ENCODE measurements at regions not wholly inside any gene's neighbourhood (a gene's known extent, or its start where the extent isn't known, plus 50 kb on each side); places are given as distances from the start of the nearest gene placed in this dataset.

- H3K9me3 Mint-ChIP-seq, result no peaks in the 10 kb centered on the region
- no peak overlapping the region for H3K4me3 Mint-ChIP-seq
- peak; percentile 23 for DNase-seq (ENCODE audit: low read depth, low spot score)
- no peaks in the 10 kb centered on the region for H3K36me3 Mint-ChIP-seq (ENCODE audit: low read depth)
- no peaks in the 10 kb centered on the region for H3K27me3 Mint-ChIP-seq (ENCODE audit: low read depth)
- no peak overlapping the region for H3K27ac Mint-ChIP-seq (ENCODE audit: unreplicated experiment)
- H3K4me1 Mint-ChIP-seq, result no peaks in the 10 kb centered on the region
- TF ChIP-seq CTCF (conservative IDR thresholded peaks at IDR 0.05), result peak; percentile 74
Observed at GRCh38 chr4:166594326-166594946, 639.9 kb downstream of the SPOCK3 start.

- no peaks in the 10 kb centered on the region for H3K9me3 Mint-ChIP-seq
- no peak for DNase-seq (ENCODE audit: low read depth, low spot score)
- no peaks in the 10 kb centered on the region for H3K4me1 Mint-ChIP-seq
- H3K36me3 Mint-ChIP-seq (ENCODE audit: low read depth), result no peaks in the 10 kb centered on the region
- H3K4me3 Mint-ChIP-seq, result no peak overlapping the region
- H3K27me3 Mint-ChIP-seq (ENCODE audit: low read depth), result no peaks in the 10 kb centered on the region
- no peak overlapping the region for H3K27ac Mint-ChIP-seq (ENCODE audit: unreplicated experiment)
- no peak for TF ChIP-seq CTCF (conservative IDR thresholded peaks at IDR 0.05)
Observed at GRCh38 chr4:166600264-166600663, 634.0 kb downstream of the SPOCK3 start.

- Mint-ChIP-seq H3K36me3 (ENCODE audit: low read depth) (no peaks in the 10 kb centered on the region), H3K4me3 (no peak overlapping the region), H3K27me3 (ENCODE audit: low read depth) (no peaks in the 10 kb centered on the region), H3K4me1 (no peaks in the 10 kb centered on the region), H3K9me3 (no peaks in the 10 kb centered on the region), H3K27ac (ENCODE audit: unreplicated experiment) (no peak overlapping the region)
- DNase-seq (ENCODE audit: low read depth, low spot score), result no peak
- no peak for TF ChIP-seq CTCF (conservative IDR thresholded peaks at IDR 0.05)
Observed at GRCh38 chr4:166602068-166602467, 632.2 kb downstream of the SPOCK3 start.

- Mint-ChIP-seq H3K9me3 (no peaks in the 10 kb centered on the region), H3K27me3 (ENCODE audit: low read depth) (no peaks in the 10 kb centered on the region), H3K27ac (ENCODE audit: unreplicated experiment) (no peak overlapping the region), H3K4me1 (no peaks in the 10 kb centered on the region), H3K4me3 (no peak overlapping the region), H3K36me3 (ENCODE audit: low read depth) (no peaks in the 10 kb centered on the region)
- DNase-seq (ENCODE audit: low read depth, low spot score), result no peak
- TF ChIP-seq CTCF (conservative IDR thresholded peaks at IDR 0.05), result no peak
Observed at GRCh38 chr4:166622425-166622977, 611.8 kb downstream of the SPOCK3 start.

- H3K4me1 Mint-ChIP-seq, result no peaks in the 10 kb centered on the region
- H3K27me3 Mint-ChIP-seq (ENCODE audit: low read depth), result no peaks in the 10 kb centered on the region
- no peak for DNase-seq (ENCODE audit: low read depth, low spot score)
- H3K27ac Mint-ChIP-seq (ENCODE audit: unreplicated experiment), result no peak overlapping the region
- no peaks in the 10 kb centered on the region for H3K36me3 Mint-ChIP-seq (ENCODE audit: low read depth)
- H3K9me3 Mint-ChIP-seq, result no peaks in the 10 kb centered on the region
- H3K4me3 Mint-ChIP-seq, result no peak overlapping the region
- no peak for TF ChIP-seq CTCF (conservative IDR thresholded peaks at IDR 0.05)
Observed at GRCh38 chr4:166625018-166625637, 609.2 kb downstream of the SPOCK3 start.

All from neural crest cell (in vitro differentiated cells).